ENCODE measurements at regions not wholly inside any gene's neighbourhood (a gene's known extent, or its start where the extent isn't known, plus 50 kb on each side); places are given as distances from the start of the nearest gene placed in this dataset.

DNA sequence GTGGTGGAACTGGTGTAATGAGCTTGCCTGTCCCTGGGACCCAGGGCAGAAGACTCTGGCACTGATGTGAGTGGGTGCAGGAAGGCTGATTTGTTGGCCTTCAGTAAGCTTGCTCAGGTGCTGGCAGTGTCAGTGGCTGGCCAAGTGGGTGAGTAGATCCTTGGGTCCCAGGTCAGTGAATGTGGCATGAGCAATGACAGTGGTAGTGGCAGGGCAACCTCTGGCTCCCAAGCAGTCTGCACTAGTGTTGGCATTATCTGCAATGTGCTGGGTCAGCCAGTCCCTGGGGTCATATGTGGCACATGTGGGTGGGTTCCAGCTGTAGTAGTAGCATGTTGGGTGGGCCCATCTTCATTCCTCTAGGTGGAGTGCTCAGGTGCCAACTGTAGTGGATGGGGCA, 640.9 kb upstream of the GRM3 start:
- no peak overlapping the region for H3K9ac ChIP-seq (ENCODE audit: insufficient read depth in 1 of 2, low read length in 2 of 2)
- H3K4me1 ChIP-seq (ENCODE audit: control insufficient read depth in 5 of 5, insufficient read depth in 5 of 5, low read length in 5 of 5): peaks cover 0 to 2% (median 0%) of the 10 kb centered on the region in 5 donors
- H3K9me3 ChIP-seq (ENCODE audit: control insufficient read depth in 4 of 4, insufficient read depth in 3 of 4, low read length in 3 of 4): peaks cover 0 to 11% (median 6%) of the 10 kb centered on the region in 4 donors
- TF ChIP-seq, protein P1, sequence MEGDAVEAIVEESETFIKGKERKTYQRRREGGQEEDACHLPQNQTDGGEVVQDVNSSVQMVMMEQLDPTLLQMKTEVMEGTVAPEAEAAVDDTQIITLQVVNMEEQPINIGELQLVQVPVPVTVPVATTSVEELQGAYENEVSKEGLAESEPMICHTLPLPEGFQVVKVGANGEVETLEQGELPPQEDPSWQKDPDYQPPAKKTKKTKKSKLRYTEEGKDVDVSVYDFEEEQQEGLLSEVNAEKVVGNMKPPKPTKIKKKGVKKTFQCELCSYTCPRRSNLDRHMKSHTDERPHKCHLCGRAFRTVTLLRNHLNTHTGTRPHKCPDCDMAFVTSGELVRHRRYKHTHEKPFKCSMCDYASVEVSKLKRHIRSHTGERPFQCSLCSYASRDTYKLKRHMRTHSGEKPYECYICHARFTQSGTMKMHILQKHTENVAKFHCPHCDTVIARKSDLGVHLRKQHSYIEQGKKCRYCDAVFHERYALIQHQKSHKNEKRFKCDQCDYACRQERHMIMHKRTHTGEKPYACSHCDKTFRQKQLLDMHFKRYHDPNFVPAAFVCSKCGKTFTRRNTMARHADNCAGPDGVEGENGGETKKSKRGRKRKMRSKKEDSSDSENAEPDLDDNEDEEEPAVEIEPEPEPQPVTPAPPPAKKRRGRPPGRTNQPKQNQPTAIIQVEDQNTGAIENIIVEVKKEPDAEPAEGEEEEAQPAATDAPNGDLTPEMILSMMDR (IDR thresholded peaks at IDR 0.05; ENCODE audit: control extremely low read depth, extremely low read depth): no peak
- no peaks in the 10 kb centered on the region for H3K27me3 ChIP-seq (ENCODE audit: control insufficient read depth in 3 of 3, insufficient read depth in 3 of 3, low read length in 2 of 3)
- no peak overlapping the region for H3K4me3 ChIP-seq
- no peaks in the 10 kb centered on the region for H3K36me3 ChIP-seq (ENCODE audit: control insufficient read depth in 4 of 4, insufficient read depth in 4 of 4, low read length in 4 of 4)
- no peak overlapping the region for H3K27ac ChIP-seq (ENCODE audit: low read depth in 1 of 2, low read length in 1 of 2)
- ATAC-seq (ENCODE audit: insufficient read depth, low FRiP score): no peak
- DNase-seq: no peak

- ATAC-seq (ENCODE audit: insufficient read depth, low FRiP score) (no peak), DNase-seq (no peak)
- no peaks in the 10 kb centered on the region for H3K4me1 ChIP-seq (ENCODE audit: control insufficient read depth in 5 of 5, insufficient read depth in 5 of 5, low read length in 5 of 5)
- no peak overlapping the region for H3K4me3 ChIP-seq
- H3K36me3 ChIP-seq (ENCODE audit: control insufficient read depth in 4 of 4, insufficient read depth in 4 of 4, low read length in 4 of 4): no peaks in the 10 kb centered on the region
- no peak overlapping the region for H3K27ac ChIP-seq (ENCODE audit: low read depth in 1 of 2, low read length in 1 of 2)
- peaks cover 0 to 5% (median 2%) of the 10 kb centered on the region in 4 donors for H3K9me3 ChIP-seq (ENCODE audit: control insufficient read depth in 4 of 4, insufficient read depth in 3 of 4, low read length in 3 of 4)
- no peaks in the 10 kb centered on the region for H3K27me3 ChIP-seq (ENCODE audit: control insufficient read depth in 3 of 3, insufficient read depth in 3 of 3, low read length in 2 of 3)
- TF ChIP-seq, protein P1 (IDR thresholded peaks at IDR 0.05; ENCODE audit: control extremely low read depth, extremely low read depth): no peak
- H3K9ac ChIP-seq (ENCODE audit: insufficient read depth in 1 of 2, low read length in 2 of 2): no peak overlapping the region
Measured at GRCh38 chr7:85997515-85997914, 646.2 kb upstream of the GRM3 start.

GRCh38 chr7:85995101-85995500, 648.6 kb upstream of the GRM3 start:
- Histone ChIP-seq H3K4me3 (no peak overlapping the region), H3K9me3 (ENCODE audit: control insufficient read depth in 4 of 4, insufficient read depth in 3 of 4, low read length in 3 of 4) (no peaks in the 10 kb centered on the region), H3K36me3 (ENCODE audit: control insufficient read depth in 4 of 4, insufficient read depth in 4 of 4, low read length in 4 of 4) (no peaks in the 10 kb centered on the region), H3K9ac (ENCODE audit: insufficient read depth in 1 of 2, low read length in 2 of 2) (no peak overlapping the region), H3K27ac (ENCODE audit: low read depth in 1 of 2, low read length in 1 of 2) (no peak overlapping the region), H3K27me3 (ENCODE audit: control insufficient read depth in 3 of 3, insufficient read depth in 3 of 3, low read length in 2 of 3) (no peaks in the 10 kb centered on the region), H3K4me1 (ENCODE audit: control insufficient read depth in 5 of 5, insufficient read depth in 5 of 5, low read length in 5 of 5) (no peaks in the 10 kb centered on the region)
- ATAC-seq (ENCODE audit: insufficient read depth, low FRiP score) (no peak), DNase-seq (no peak)
- 80 to 87% methylated on average over 3 of the region's 3 CpGs for whole genome bisulfite sequencing, 2 donors
- TF ChIP-seq, protein P1 (IDR thresholded peaks at IDR 0.05; ENCODE audit: control extremely low read depth, extremely low read depth): no peak

DNA sequence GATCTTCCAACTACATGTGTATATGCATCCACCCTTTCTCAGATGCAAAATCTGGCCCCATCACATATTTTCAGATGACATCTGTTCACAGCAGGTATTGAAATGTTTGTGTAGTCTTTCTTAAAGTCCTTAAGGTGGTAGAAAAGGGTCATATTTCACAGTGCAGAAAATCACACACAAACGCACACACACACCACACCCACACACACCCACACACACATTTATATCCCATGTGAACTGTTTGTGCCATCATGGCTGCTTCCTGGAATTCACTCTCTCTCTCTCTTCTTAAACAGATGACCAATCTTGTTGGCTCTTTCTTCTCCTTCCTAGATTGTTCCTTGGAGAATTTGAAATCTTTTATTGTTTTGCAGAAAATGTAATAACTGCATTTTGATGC, 663.0 kb upstream of the GRM3 start:
- TF ChIP-seq, protein P1 (IDR thresholded peaks at IDR 0.05; ENCODE audit: control extremely low read depth, extremely low read depth): no peak
- Histone ChIP-seq H3K9me3 (ENCODE audit: control insufficient read depth in 4 of 4, insufficient read depth in 3 of 4, low read length in 3 of 4) (no peaks in the 10 kb centered on the region), H3K27ac (ENCODE audit: low read depth in 1 of 2, low read length in 1 of 2) (no peak overlapping the region), H3K4me1 (ENCODE audit: control insufficient read depth in 5 of 5, insufficient read depth in 5 of 5, low read length in 5 of 5) (no peaks in the 10 kb centered on the region), H3K36me3 (ENCODE audit: control insufficient read depth in 4 of 4, insufficient read depth in 4 of 4, low read length in 4 of 4) (no peaks in the 10 kb centered on the region), H3K27me3 (ENCODE audit: control insufficient read depth in 3 of 3, insufficient read depth in 3 of 3, low read length in 2 of 3) (no peaks in the 10 kb centered on the region), H3K4me3 (no peak overlapping the region), H3K9ac (ENCODE audit: insufficient read depth in 1 of 2, low read length in 2 of 2) (no peak overlapping the region)
- 70 to 76% methylated on average over 1 of the region's 1 CpG for WGBS, 2 donors
- no peak for DNase-seq
- no peak for ATAC-seq (ENCODE audit: insufficient read depth, low FRiP score)
